ENCODE measurements at regions not wholly inside any gene's neighbourhood (a gene's known extent, or its start where the extent isn't known, plus 50 kb on each side); places are given as distances from the start of the nearest gene placed in this dataset.

- peaks cover 0 to 50% (median 11%) of the 10 kb centered on the region in 3 donors for H3K27me3 ChIP-seq
- no peaks in the 10 kb centered on the region for H3K4me1 ChIP-seq
- H3K4me3 ChIP-seq: no peak overlapping the region
- intact Hi-C loops (cut with DNase I): no loop called here
- no peak overlapping the region for H3K27ac ChIP-seq
- 78 to 82% methylated on average over 31 of the region's 31 CpGs for WGBS, 2 donors
- DNase-seq: no peak
- TF ChIP-seq CTCF (IDR thresholded peaks at IDR 0.05) (no peak), POLR2A (IDR thresholded peaks at IDR 0.05) (no peak), EP300 (IDR thresholded peaks at IDR 0.05) (no peak), POLR2AphosphoS5 (IDR thresholded peaks at IDR 0.05) (no peak)
- no peaks in the 10 kb centered on the region for H3K36me3 ChIP-seq
- H3K9me3 ChIP-seq: no peaks in the 10 kb centered on the region
Observed at GRCh38 chr13:111513766-111514609, 193.5 kb downstream of the TEX29 start.

- DNase-seq: no peak
- no peaks in the 10 kb centered on the region for H3K4me1 ChIP-seq
- peaks cover 0 to 50% (median 11%) of the 10 kb centered on the region in 3 donors for H3K27me3 ChIP-seq
- WGBS, 2 donors: 65 to 73% methylated on average over 24 of the region's 24 CpGs
- no peak for TF ChIP-seq EP300 (IDR thresholded peaks at IDR 0.05)
- no peak for TF ChIP-seq CTCF (IDR thresholded peaks at IDR 0.05)
- TF ChIP-seq POLR2A (IDR thresholded peaks at IDR 0.05): no peak
- no peak for TF ChIP-seq POLR2AphosphoS5 (IDR thresholded peaks at IDR 0.05)
- intact Hi-C loops (cut with DNase I): no loop called here
- H3K9me3 ChIP-seq: no peaks in the 10 kb centered on the region
- H3K36me3 ChIP-seq: no peaks in the 10 kb centered on the region
- H3K27ac ChIP-seq: no peak overlapping the region
- no peak overlapping the region for H3K4me3 ChIP-seq
Observed at GRCh38 chr13:111514610-111515306, 194.3 kb downstream of the TEX29 start.

DNA sequence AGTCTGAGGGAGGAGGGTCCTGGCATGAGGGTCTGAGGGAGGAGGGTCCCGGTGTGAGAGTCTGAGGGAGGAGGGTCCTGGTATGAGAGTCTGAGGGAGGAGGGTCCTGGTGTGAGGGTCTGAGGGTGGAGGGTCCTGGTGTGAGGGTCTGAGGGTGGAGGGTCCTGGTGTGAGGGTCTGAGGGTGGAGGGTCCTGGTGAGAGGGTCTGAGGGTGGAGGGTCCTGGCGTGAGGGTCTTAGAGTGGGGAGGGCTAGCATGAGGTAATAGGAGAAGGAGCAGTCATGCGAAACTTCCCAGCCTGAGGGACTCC lies 194.8 kb downstream of the TEX29 start:
- Histone ChIP-seq H3K9me3 (no peaks in the 10 kb centered on the region), H3K4me1 (no peaks in the 10 kb centered on the region), H3K36me3 (no peaks in the 10 kb centered on the region), H3K4me3 (no peak overlapping the region), H3K27ac (no peak overlapping the region), H3K27me3 (peaks cover 0 to 50% (median 11%) of the 10 kb centered on the region in 3 donors)
- no peak for DNase-seq
- intact Hi-C loops (cut with DNase I): no loop called here
- no peak for TF ChIP-seq EP300 (IDR thresholded peaks at IDR 0.05)
- 67 to 84% methylated on average over 3 of the region's 3 CpGs for WGBS, 2 donors

- no peak for TF ChIP-seq POLR2AphosphoS5 (IDR thresholded peaks at IDR 0.05)
- no peak for TF ChIP-seq CTCF (IDR thresholded peaks at IDR 0.05)
- no peak for TF ChIP-seq POLR2A (IDR thresholded peaks at IDR 0.05)
- no peak for TF ChIP-seq EP300 (IDR thresholded peaks at IDR 0.05)
- no peaks in the 10 kb centered on the region for H3K4me1 ChIP-seq
- H3K27ac ChIP-seq: no peak overlapping the region
- DNase-seq: no peak
- no peaks in the 10 kb centered on the region for H3K9me3 ChIP-seq
- peaks cover 0 to 50% (median 11%) of the 10 kb centered on the region in 3 donors for H3K27me3 ChIP-seq
- no peak overlapping the region for H3K4me3 ChIP-seq
- WGBS, 2 donors: 78 to 79% methylated on average over 16 of the region's 16 CpGs
- no peaks in the 10 kb centered on the region for H3K36me3 ChIP-seq
- intact Hi-C loops (cut with DNase I): no loop called here
Observed at GRCh38 chr13:111515635-111516034, 195.2 kb downstream of the TEX29 start.

Data from sigmoid colon (tissue), 6 donors.